HG02884 (cell line): ENCODE measurements at regions not wholly inside any gene's neighbourhood (a gene's known extent, or its start where the extent isn't known, plus 50 kb on each side); places are given as distances from the start of the nearest gene placed in this dataset.

Experiments used
- ATAC-seq: cut with Tn5 transposase; IDR thresholded peaks from one replicate; pipeline ENCODE4 v1.9.1; 2021; ENCODE audit warnings: mild to moderate bottlenecking, moderate library complexity; ENCODE audit not compliant: unreplicated experiment

DNA sequence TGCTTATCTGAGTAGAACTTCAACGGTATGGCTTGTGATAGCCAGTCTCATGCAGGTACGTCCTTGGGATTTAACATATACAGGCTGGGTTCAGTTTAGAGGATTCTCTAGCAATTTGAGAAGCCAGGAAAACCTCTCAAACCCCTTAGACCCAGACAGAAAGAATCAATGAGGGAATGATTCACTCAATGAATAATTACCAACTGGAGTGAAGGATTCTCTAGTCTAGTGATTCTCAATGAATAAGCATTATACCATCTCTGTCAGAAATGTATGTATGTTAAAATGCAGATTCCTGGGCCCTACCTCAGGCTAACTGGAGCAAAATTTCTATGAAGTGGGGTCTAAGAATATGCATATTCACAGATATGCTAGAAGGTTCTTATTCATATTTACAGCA is 54.5 kb upstream of the APP start:
- no peak for ATAC-seq

GRCh38 chr21:26224366-26224765 is 53.8 kb upstream of the APP start:
- ATAC-seq, result no peak
